NCI-H2107 (cell line): ENCODE measurements at regions not wholly inside any gene's neighbourhood (a gene's known extent, or its start where the extent isn't known, plus 50 kb on each side); places are given as distances from the start of the nearest gene placed in this dataset.

Source experiments
- DNase-seq: peaks from one replicate; lab custom pipeline; 2025; lab: John Stamatoyannopoulos, UW

DNA sequence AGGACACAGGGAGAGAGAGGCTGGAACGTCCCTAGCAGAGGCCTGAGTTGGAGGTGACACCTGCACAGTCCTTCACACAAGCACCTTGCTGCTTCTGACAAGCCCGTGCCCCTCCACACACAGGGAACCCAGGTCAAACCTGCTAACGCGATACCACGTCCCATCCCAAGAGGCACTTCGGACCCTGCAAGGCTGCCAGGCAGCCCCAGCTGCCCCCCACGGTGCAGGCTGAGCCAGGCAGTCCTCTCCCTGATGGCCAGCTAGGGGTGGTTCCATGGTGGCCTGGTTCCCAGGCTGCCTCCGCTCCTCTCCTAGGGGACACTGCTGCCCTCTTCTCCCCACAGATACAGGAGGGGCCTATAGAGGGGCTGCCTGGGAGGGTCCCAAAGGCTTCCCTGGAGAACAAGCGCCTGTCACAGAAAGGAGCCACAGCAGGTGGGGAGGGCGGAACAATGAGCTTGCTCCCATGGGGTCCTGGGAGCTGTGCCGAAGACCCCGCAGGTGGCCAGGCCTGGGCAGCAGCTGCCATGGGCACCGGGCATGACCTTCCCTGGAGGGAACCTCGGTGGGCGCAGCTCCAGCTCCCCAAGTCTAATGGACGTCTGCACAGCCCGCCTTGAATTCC is 434.2 kb upstream of the MYT1L start:
- no peak for DNase-seq

GRCh38 chr2:2764739-2765138 is 433.7 kb upstream of the MYT1L start:
- no peak for DNase-seq

- no peak for DNase-seq
Observed at GRCh38 chr2:2764001-2764355, 432.9 kb upstream of the MYT1L start.

DNA sequence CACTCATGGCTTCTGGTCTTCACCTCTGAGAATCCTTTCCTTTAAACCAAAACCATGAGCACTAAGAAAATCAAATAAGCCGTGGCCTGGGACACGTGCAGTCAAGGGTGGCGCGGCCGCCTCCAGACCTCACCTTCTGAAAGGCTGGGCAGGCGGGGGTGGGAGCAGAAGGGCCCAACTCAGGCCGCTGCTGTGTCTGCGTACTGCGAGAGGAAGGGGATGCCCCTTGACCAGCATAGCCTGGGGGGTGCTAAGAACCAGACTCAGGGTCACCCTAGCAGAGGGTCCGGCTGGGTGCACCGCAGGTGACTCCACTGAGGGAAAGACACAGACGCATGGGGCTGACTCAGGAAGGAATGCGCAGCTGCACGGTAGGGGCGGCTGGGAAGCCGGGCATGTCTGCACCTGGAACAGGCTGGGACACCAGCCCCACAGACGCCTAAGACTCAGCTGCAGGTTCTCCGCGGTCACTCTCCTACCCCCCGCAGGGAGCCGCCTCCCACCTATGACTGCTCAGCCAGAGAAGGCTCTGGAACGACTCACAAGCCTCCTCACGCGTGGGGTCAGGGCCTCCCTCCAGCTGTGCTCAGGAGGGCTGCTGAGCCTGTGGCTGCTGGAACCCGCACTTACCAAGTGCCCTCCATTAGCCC is 432.4 kb upstream of the MYT1L start:
- DNase-seq = peak; percentile 62

DNA sequence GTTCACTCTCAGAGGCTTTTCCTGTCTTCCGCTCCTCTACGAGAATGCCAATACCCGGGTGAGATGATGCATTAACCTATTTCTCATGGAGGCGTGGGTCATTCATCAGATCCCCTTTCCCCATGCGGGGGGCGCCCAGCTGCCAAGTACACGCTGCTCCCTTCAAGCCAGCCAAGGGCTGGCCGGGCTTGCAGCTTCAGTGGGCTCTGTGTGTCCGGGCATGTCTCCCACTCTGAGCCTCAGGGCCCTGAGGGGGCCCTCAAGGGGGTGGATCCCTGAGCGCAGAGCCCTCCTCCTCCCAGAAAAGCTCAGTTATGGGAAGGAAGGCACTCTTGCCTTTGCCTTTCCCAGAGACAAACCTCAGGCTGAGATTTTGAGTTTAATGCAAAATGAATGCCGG is 431.8 kb upstream of the MYT1L start:
- no peak for DNase-seq

DNA sequence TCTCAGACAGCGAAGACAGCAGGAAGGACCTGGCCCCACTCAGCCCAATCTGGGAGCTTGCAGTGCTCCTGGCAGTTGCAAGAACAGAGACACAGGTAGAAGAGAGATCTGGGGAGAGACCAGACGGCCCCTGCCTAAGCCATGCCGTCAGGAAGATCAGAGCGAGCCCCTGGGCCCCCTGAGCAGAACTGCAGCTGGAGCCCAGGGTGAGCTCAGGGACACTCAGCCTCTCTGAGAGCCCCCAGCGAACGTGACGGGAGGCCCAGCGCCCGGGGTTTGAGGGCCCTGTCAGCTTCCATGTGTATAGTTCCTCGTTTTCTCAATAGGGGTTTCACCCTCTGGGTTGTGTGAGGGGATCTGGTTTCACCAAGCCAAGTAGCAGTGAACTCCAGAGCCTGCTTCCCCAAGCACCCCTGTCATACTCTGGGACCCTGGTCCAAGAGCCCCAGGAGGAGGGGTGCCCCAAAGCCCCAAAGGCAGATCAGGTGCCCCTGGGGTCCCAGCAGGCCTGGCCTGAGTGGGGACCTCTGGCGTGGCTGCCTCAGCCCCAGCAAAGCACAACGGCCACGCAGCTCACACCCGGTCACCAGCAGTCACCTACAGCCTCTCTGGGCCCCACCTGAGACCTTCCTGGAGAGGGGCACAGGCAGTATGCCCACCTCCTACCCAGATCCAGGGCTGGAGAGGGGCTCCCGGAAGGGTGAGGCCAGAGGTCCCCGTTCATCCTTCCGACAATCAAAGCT is 431.3 kb upstream of the MYT1L start:
- no peak for DNase-seq

DNA sequence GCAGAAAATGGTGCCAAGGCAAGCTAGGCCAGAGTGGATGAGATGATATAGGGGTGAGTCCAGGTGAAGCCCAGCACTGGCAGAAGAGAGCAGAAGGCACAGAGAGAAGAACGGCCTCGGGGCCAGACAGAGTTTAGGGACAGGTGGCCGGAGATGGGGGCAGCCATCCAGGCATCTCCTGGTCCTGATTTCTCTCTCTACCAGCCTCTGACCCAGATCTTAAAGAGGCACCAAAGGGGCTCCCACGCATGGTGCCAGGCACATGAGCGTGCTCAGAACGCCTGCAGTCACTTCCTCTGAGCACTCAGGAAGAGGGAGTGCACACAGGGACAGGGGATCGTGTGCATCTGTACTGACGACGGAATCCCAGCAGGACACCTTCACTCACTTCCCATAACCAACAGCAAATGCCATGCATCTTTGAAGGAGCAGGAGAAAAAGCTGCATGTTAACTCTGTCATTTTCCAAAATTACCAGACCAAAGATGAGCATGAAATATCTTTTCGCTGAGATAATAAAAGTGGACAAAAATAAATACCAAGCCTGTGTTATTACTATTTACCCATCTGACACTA is 427.8 kb upstream of the MYT1L start:
- DNase-seq = no peak

DNA sequence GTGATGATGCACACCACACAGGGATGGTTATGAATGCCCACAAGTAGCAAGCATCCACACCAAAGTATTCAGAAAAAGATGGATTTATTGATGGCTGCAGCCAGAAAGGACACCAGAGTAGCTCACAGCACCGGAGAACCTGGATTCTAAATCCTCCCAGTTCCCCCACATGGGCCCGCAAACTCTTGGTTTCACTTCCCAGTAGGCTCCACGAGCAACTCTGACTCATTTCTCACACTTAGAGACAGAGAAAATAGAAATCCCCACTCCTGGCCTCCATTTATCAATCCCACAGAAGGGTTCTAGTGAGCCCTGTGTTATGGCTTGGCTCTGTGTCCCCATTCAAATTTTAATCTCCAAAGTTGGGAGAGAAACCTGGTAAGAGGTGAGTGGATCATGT is 426.7 kb upstream of the MYT1L start:
- no peak for DNase-seq

DNA sequence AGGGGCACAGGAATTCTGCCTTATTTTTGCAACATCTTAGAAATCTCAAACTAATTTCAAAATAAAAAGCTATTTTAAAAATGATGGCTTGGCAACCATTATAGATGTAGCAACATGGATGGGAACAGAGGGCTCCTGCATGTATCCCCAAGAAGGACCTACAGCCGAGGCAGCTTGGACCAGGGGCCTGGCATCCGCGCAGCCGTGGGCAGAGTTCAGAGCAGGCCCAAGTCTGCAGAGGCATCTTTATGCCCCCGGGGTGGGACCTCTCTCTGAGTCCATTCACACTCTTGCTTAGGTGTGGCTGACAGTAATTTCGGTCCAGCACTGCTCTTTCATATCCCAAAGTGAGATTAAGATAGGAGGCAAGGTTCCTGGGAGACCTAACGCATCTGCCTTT is 425.8 kb upstream of the MYT1L start:
- no peak for DNase-seq

DNA sequence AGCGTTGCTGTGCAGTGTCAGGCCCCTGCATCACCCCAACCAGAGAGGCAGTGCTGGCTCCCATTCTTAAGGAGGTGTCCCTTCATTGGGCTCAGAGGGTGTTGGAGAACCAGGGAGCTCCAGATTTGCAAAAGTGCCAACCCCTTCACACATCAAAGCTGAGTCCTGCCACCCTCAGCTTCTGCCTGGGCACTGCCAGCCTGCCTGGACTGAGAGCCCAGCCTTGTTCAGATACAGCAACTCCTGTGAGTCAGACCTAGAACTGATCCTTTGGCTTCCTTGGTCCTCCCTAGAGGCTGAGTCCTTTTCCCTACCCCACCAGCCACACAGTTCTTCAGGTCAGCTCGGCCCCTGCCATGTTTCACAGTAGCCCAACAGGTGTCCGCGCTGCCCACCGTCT is 424.9 kb upstream of the MYT1L start:
- DNase-seq = no peak

DNA sequence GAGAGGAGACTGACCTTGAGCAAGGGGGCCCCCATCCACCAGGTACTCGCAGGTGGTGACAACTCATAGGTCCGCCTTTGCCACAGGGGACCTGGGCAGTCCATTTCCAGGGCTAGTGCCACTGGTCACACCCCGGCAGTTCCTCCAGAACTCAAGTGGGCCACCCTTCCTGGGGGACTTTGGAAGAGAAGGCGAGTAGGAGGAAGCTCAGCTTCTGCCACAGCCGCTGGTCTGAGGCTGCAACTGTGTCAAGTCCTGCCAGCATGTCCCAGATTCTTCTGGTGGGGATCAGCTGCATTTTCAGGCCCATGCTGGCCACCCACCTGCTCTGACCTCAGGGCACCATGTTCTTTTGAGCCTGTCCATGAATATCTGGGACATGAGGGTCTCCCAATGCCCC is 423.9 kb upstream of the MYT1L start:
- DNase-seq = no peak

- DNase-seq = no peak
Observed at GRCh38 chr2:2751715-2752315, 420.7 kb upstream of the MYT1L start.

DNA sequence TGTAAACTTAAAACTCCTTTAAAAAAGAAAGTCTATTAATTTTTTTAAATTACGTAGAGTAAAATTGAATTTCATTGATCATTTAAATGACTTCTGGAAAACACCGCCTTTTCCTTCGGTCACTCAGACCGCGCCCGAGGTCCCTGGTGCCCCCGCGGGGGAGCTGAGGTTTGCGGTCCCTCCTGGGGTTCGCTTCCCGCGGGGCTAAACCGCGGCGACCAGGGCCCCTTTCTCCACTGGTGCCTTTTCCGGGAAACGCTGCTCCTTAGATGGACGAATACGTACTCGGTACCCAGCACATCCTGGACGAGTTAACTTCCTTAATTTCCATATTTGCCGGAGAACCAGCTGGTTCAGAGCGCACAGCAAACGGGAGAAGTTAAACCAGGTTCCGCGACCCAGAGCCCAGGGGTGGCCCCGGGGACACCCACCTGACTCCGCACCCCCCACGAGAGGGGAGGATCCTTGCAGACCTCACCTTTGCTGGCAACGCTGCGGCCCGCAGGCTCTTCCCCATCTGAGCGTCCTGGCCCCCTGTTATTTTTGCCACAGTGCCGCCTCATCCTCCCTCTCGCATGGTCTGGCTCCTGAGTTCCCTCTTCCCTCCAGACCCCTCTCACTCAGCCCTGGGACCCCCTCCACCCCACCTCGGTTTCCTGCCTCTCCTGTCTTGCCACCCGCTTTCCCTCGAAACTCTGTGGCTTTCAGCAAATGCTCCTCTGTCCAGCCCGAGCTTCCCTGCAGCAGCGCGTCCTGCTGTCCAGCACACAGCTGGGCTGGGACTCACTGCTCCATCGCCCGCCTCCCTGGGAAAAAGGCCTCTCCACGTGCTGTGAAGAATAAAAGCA is 420.0 kb upstream of the MYT1L start:
- DNase-seq = no peak

DNA sequence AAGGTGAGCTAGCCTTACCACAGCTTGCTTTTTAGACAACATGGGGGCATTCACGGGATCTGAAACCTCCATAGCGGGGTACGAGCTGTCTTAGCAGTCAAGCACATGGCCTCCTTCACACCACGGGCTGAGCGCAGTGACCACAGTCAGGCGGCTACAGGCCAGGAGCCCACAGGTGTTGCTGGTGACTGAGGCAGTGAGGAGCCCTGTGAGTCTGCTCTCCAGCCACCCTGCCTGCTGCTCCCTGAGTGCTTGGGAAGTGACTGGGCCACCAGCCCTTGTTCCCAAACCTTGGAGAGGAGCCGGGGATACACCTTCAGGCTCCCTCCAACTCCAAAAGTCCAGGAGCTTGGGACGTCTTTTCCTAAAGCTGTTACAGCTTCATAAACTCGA is 418.1 kb upstream of the MYT1L start:
- DNase-seq = no peak

- DNase-seq = no peak
Observed at GRCh38 chr2:2748399-2749205, 417.5 kb upstream of the MYT1L start.

GRCh38 chr2:2747797-2748301 is 416.8 kb upstream of the MYT1L start:
- DNase-seq = peak; percentile 75

- DNase-seq = no peak
Observed at GRCh38 chr2:2746731-2747130, 415.7 kb upstream of the MYT1L start.

DNA sequence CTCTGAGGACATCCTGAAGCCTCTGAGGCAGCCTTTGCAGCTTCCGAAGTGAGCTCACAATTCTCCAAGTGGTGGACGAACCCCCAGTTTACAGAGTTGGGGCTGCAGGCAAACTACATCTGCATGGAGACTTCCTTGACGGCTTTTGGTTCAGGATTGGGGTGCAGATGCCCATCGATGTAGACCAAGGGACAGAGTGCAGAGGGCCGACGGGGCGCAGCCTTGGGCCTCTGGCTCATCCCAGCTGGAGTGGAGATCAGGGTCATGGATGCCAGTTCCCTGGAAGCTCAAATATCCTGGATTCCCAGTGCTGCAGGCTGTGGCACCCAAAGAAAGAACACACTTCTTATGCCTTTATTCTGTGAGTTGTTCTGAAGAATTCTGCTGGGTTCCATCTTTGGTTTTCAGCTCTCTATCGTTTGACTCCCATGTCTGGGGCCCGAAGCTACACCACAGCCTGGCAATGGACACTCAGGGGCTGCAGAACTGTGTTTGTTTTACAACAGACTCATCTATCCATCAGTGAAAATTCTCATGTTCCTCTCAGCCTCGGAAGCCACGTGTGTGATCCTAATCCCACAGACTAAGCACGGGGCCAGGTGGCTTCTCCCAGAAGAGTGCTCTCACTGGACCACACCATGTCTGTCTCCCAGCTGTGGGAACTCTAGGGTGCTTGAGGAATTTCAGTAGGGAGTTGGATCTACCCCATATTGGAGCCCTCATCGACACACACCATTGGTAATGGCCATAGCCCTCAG is 414.1 kb upstream of the MYT1L start:
- DNase-seq = no peak

DNA sequence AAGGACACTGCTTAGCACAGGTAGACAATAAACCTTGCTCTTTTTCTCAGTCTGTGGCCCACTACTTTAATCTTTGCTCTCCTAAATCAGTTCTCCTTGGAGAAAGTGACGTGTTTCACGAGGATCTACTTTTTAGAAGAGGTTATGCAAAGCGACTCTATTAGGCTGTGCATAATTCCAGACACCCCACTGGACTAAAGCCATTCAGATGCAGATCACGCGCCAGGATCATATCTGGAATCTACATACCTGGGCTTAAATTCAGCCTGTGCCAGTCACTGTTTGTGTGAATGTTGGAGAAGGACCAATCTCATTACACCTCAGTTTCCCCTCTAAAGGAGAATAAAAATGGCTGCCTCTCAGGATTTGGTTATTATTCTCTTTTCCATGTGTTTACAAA is 413.0 kb upstream of the MYT1L start:
- no peak for DNase-seq

GRCh38 chr2:2743164-2743571 is 412.1 kb upstream of the MYT1L start:
- peak; percentile 52 for DNase-seq
